ENCODE measurements at regions not wholly inside any gene's neighbourhood (a gene's known extent, or its start where the extent isn't known, plus 50 kb on each side); places are given as distances from the start of the nearest gene placed in this dataset.

DNA sequence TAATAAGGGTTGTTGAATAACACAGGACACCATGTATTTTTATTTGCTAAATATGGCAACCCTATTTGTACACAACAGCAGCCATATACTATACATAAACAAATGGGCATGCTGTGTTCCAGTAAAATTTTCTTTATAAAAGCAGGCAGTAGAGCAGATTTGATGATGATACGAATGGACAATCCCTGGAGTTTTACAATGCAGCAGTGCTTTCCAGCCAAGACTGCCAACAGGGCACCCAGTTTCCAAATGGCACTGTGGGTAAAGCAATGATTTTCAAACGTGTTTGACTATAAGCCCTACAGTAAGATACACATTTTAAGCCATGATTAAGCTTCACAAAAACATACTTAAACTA lies 282.7 kb downstream of the NUAK1 start:
- TF ChIP-seq, protein P1, sequence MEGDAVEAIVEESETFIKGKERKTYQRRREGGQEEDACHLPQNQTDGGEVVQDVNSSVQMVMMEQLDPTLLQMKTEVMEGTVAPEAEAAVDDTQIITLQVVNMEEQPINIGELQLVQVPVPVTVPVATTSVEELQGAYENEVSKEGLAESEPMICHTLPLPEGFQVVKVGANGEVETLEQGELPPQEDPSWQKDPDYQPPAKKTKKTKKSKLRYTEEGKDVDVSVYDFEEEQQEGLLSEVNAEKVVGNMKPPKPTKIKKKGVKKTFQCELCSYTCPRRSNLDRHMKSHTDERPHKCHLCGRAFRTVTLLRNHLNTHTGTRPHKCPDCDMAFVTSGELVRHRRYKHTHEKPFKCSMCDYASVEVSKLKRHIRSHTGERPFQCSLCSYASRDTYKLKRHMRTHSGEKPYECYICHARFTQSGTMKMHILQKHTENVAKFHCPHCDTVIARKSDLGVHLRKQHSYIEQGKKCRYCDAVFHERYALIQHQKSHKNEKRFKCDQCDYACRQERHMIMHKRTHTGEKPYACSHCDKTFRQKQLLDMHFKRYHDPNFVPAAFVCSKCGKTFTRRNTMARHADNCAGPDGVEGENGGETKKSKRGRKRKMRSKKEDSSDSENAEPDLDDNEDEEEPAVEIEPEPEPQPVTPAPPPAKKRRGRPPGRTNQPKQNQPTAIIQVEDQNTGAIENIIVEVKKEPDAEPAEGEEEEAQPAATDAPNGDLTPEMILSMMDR (conservative IDR thresholded peaks at IDR 0.05): no peak
- H3K27ac ChIP-seq: no peak overlapping the region

DNA sequence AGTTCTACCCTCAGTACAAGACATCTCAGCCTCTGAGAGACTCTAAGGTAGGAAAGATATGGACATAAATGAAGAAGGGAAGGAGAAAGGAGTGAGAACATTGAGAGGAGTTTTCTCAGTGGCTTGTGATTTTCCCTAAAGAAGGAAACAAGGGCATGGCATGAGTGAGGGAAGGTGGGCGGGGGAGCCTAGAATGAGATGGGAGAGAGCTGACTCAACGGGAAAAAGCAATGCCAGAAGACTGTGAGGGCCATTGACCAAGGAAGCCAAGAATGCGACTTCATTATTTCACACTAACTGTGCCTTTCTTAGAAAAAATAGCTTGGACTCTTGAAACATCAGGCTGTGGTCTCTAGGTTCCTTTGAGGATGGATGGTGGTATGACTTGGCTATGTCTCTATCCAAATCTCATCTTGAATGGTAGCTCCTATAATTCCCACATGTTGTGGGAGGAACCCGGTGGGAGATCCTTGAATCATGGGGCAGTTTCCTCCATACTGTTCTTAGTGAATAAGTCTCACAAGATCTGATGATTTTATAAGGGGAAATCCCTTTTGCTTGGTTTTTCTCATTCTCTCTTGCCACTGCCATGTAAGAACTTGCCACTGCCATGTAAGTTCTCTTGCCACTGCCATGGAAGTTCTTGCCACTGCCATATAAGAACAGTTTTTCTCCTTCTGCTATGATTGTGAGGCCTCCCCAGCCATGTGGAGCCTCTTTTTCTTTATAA lies 279.6 kb downstream of the NUAK1 start:
- TF ChIP-seq, protein P1 (conservative IDR thresholded peaks at IDR 0.05): no peak
- no peak overlapping the region for H3K27ac ChIP-seq

DNA sequence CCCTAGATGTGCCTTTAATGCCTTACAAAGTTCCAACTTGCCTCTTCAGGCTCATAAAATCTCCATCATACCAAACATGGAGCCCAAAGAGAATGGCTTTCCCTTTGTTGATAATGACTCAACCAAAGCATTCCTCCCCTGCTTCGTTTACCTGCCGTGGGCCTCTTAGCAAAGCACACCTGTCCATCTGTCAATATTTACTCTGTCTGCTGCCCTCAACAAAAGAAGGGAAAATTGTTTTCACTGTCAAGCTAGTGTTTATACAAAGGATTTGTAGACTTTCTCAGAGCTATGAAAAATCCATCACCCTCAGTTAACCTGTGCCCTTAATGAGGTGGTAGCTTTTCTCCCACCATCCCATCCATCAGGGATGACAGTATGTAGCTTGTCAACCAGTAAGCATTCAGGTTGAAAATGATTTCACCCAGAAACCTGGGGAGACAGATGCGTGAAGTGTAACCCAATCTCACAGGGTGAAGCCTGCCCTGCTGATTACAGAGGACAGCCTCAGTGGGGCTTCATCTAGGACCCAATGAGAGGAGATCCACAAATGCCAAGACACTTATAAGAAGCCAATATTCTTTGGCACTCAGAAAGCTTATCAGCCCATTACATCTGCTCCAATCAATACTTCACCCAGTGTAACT lies 278.1 kb downstream of the NUAK1 start:
- TF ChIP-seq, protein P1 (conservative IDR thresholded peaks at IDR 0.05): no peak
- H3K27ac ChIP-seq: no peak overlapping the region

DNA sequence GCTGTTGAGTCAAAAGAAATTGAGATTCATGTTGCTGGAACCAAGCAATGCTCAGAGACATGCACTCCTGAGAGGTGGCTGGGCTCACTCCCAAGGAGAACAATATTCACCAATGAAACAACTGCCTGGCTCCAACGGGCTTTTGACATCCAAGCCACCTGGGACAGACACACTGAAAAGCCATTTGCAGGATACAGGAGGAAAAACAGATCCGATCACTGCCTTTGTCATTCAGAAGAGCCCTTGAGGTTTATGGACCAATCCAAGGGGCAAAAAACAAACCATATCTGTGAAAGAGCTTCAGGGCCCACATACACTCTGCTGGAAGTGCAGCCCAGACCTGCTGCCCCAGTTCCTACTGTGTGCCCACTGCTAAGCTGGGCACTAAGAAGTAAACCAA lies 277.5 kb downstream of the NUAK1 start:
- no peak overlapping the region for H3K27ac ChIP-seq
- TF ChIP-seq, protein P1 (conservative IDR thresholded peaks at IDR 0.05): no peak

DNA sequence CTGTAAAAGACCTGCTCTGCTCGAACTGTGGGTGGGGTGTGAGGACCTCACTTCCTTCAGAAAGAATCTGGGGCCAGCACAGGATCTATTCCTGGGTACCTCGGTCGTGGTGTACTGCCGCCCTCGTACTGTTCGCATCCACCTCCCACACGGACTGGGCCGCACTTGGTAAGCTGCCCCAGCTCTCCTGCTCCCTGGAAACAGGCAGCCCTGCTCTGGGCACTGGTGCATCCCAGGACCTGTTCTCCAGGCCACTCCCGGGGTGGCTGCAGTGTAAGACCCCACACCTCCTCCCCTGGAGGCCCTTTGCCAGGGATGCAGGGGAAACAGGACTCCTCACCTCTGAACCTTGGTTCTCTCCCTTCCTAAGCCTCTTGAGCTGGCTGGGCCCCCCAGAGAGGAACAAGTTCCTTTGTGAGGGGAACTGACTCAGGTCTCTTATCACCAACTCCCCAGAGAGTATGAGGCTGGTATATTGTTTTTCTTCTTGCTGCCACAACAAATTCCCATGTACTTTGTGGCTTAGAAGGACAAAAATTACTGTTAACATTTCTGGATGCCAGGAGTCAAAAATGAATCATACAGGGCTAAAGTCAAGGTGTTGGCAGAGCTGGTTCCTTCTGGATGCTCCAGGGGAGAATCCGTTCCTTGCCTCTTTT lies 276.5 kb downstream of the NUAK1 start:
- TF ChIP-seq, protein P1 (conservative IDR thresholded peaks at IDR 0.05): no peak
- no peak overlapping the region for H3K27ac ChIP-seq

DNA sequence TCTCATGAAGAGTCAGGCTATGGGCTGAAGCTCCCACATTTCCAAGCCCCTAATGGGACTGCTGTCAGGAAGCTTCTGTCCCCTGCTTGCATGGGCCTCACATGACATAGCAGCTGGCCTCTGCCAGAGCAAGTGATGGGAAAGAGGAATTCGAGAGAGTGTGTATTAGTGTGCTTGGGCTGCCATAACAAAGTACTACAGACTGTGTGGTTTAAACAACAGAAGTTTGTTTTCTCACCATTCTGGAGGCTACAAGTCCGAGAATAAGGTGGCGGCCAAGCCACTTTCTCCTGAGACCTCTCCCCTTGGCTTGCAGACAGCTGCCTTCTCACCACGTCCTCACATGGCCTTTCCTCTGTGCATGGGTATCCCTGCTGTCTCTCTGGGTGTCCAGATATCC lies 274.4 kb downstream of the NUAK1 start:
- TF ChIP-seq, protein P1 (conservative IDR thresholded peaks at IDR 0.05): no peak
- H3K27ac ChIP-seq: no peak overlapping the region

DNA sequence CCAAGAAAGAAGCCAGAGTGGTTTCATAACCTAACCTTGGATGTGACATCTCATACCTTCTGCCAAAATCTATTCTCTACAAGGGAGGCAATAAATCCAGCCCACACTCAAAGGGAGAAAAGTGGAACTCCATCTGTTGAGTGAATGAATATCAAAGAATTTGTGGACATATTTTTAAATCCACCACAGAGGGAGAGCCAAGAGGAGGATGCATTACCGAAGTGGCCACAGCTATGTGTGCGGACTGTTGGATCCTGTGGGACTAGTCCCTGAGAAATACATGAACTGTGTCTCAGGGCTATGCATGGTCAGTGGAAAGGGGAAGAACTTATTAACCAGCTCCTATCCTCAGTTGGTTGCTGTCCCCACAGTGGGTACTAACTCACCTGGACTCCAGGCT lies 273.9 kb downstream of the NUAK1 start:
- TF ChIP-seq, protein P1 (conservative IDR thresholded peaks at IDR 0.05): no peak
- no peak overlapping the region for H3K27ac ChIP-seq

All from VCaP (cell line).